ENCODE measurements at regions not wholly inside any gene's neighbourhood (a gene's known extent, or its start where the extent isn't known, plus 50 kb on each side); places are given as distances from the start of the nearest gene placed in this dataset.
"Not testable (repeated sequence)": the region's sequence is repeated elsewhere in the genome, so short reads cannot be mapped to it uniquely, and the experiment has no call there.

- no peak for TF ChIP-seq ISL1 (CRISPR knock-in tag; IDR thresholded peaks at IDR 0.05)
- TF ChIP-seq CSRNP3 (CRISPR knock-in tag; IDR thresholded peaks at IDR 0.05), result no peak
- no peak for TF ChIP-seq CREB5 (CRISPR knock-in tag; IDR thresholded peaks at IDR 0.05; ENCODE audit: low read depth)
- TF ChIP-seq ZNF8 (CRISPR knock-in tag; IDR thresholded peaks at IDR 0.05), result no peak
- no peak for TF ChIP-seq ZNF70 (CRISPR knock-in tag; IDR thresholded peaks at IDR 0.05)
- TF ChIP-seq TOX (CRISPR knock-in tag; IDR thresholded peaks at IDR 0.05; ENCODE audit: borderline replicate concordance), result no peak
- TF ChIP-seq TSHZ2 (CRISPR knock-in tag; IDR thresholded peaks at IDR 0.05), result no peak
- no peak for TF ChIP-seq SNAI2 (CRISPR knock-in tag; IDR thresholded peaks at IDR 0.05)
- TF ChIP-seq ESRRG (CRISPR knock-in tag; IDR thresholded peaks at IDR 0.05), result no peak
- no peak for TF ChIP-seq TCF4 (CRISPR knock-in tag; IDR thresholded peaks at IDR 0.05; ENCODE audit: borderline replicate concordance)
- TF ChIP-seq GLIS3 (CRISPR knock-in tag; IDR thresholded peaks at IDR 0.05), result no peak
- no peak for TF ChIP-seq OSR1 (CRISPR knock-in tag; IDR thresholded peaks at IDR 0.05)
- TF ChIP-seq ZFP3 (CRISPR knock-in tag; IDR thresholded peaks at IDR 0.05), result no peak
- TF ChIP-seq ZC3H10 (CRISPR knock-in tag; IDR thresholded peaks at IDR 0.05), result no peak
- TF ChIP-seq RARB (CRISPR knock-in tag; IDR thresholded peaks at IDR 0.05), result no peak
- TF ChIP-seq PATZ1 (CRISPR knock-in tag; IDR thresholded peaks at IDR 0.05; ENCODE audit: borderline replicate concordance), result no peak
- no peak for TF ChIP-seq BACH2 (CRISPR knock-in tag; IDR thresholded peaks at IDR 0.05; ENCODE audit: borderline replicate concordance)
- no peak for TF ChIP-seq POU6F1 (CRISPR knock-in tag; IDR thresholded peaks at IDR 0.05; ENCODE audit: borderline replicate concordance, low read depth)
- TF ChIP-seq ZNF565 (CRISPR knock-in tag; conservative IDR thresholded peaks at IDR 0.05; ENCODE audit: low read depth), result no peak
- no peak for TF ChIP-seq PPARA (CRISPR knock-in tag; IDR thresholded peaks at IDR 0.05; ENCODE audit: borderline replicate concordance)
- ATAC-seq, result no peak
Measured at GRCh38 chr15:95636107-95636506, 694.4 kb upstream of the NR2F2 start.

GRCh38 chr15:95637234-95637633 is 693.3 kb upstream of the NR2F2 start:
- not testable (repeated sequence) for ATAC-seq

GRCh38 chr15:95639208-95639607 is 691.3 kb upstream of the NR2F2 start:
- TF ChIP-seq TSHZ2 (CRISPR knock-in tag; IDR thresholded peaks at IDR 0.05) (no peak), ZNF8 (CRISPR knock-in tag; IDR thresholded peaks at IDR 0.05) (no peak), ISL1 (CRISPR knock-in tag; IDR thresholded peaks at IDR 0.05) (no peak), TOX (CRISPR knock-in tag; IDR thresholded peaks at IDR 0.05; ENCODE audit: borderline replicate concordance) (no peak), PPARA (CRISPR knock-in tag; IDR thresholded peaks at IDR 0.05; ENCODE audit: borderline replicate concordance) (no peak), ZFP3 (CRISPR knock-in tag; IDR thresholded peaks at IDR 0.05) (no peak), ZNF70 (CRISPR knock-in tag; IDR thresholded peaks at IDR 0.05) (no peak), ESRRG (CRISPR knock-in tag; IDR thresholded peaks at IDR 0.05) (no peak), PATZ1 (CRISPR knock-in tag; IDR thresholded peaks at IDR 0.05; ENCODE audit: borderline replicate concordance) (no peak), GLIS3 (CRISPR knock-in tag; IDR thresholded peaks at IDR 0.05) (no peak)
- no peak for ATAC-seq

Data from SK-N-SH treated with all-trans-retinoic acid at 6 μM for 48 hours (cell line).